Panc1 (cell line): ENCODE measurements at regions not wholly inside any gene's neighbourhood (a gene's known extent, or its start where the extent isn't known, plus 50 kb on each side); places are given as distances from the start of the nearest gene placed in this dataset.

Source experiments
- ATAC-seq: fragments of 200-7000 bp; cut with Tn5 transposase; 2 replicates; pipeline ENCODE4 v1.9.1; 2020; ENCODE audit warnings: mild to moderate bottlenecking, moderate library complexity
- BruUV-seq: library from RNA; stranded (reverse); fragments of 400-500 nt; replicated peaks from 2 replicates; lab custom pipeline; 2021; lab: Mats Ljungman, UMichigan
- CTCF ChIA-PET: fragments of 300-600 bp; sonication (Branson Sonifier 250); formaldehyde crosslinking; loops from one replicate; lab custom pipeline; 2022; ENCODE audit warnings: antibody characterized with exemption; lab: Charles Lee
- POLR2A ChIA-PET: fragments of 300-600 bp; sonication (Branson Sonifier 250); formaldehyde crosslinking; loops from one replicate; lab custom pipeline; 2022; ENCODE audit warnings: antibody characterized with exemption; lab: Charles Lee
- DNase-seq: peaks from one replicate; pipeline ENCODE4 v3.0.0-alpha.2; 2010; ENCODE audit warnings: low read depth, low spot score
- H3K27ac ChIP-seq: 2 replicates; pipeline ENCODE4 v1.5.1; 2011; ENCODE audit warnings: mild to moderate bottlenecking, low read length, inconsistent platforms
- H3K27me3 ChIP-seq: fragments of 200-500 bp; sonication (Bioruptor generic); 2 replicates; pipeline ENCODE4 v1.6.0; 2014; ENCODE audit warnings: low read length, inconsistent platforms; ENCODE audit not compliant: control insufficient read depth, insufficient read depth
- H3K36me3 ChIP-seq: fragments of 200-500 bp; sonication (Bioruptor generic); 2 replicates; pipeline ENCODE4 v1.5.1; 2014; ENCODE audit warnings: inconsistent platforms, mild to moderate bottlenecking, low read length, moderate library complexity; ENCODE audit not compliant: control insufficient read depth, insufficient read depth
- H3K4me1 ChIP-seq: 2 replicates; pipeline ENCODE4 v1.5.1; 2011; ENCODE audit warnings: inconsistent platforms, mild to moderate bottlenecking, low read length, moderate library complexity; ENCODE audit not compliant: control insufficient read depth, insufficient read depth
- H3K4me3 ChIP-seq, 2 experiments: 2 replicates each; pipeline ENCODE4 v1.5.1; 2011 to 2012; ENCODE audit warnings: low read depth in 2 of 2, low read length in 2 of 2, mild to moderate bottlenecking in 2 of 2, inconsistent platforms in 1 of 2, moderate library complexity in 1 of 2
- H3K9me3 ChIP-seq: fragments of 200-500 bp; sonication (Bioruptor generic); 2 replicates; pipeline ENCODE4 v1.5.1; 2014; ENCODE audit warnings: low read depth, mild to moderate bottlenecking, inconsistent platforms, low read length, moderate library complexity; ENCODE audit not compliant: control insufficient read depth, insufficient read depth
- CTCF ChIP-seq: fragments of 450-650 bp; IDR thresholded peaks from 2 replicates; pipeline ENCODE4 v1.5.1; 2017; ENCODE audit warnings: mild to moderate bottlenecking
- POLR2AphosphoS5 ChIP-seq: IDR thresholded peaks from 2 replicates; pipeline ENCODE4 v1.6.1; 2012; ENCODE audit warnings: mild to moderate bottlenecking, low read depth, low read length, moderate library complexity
- REST ChIP-seq, 2 experiments: IDR thresholded peaks; 2 replicates each; pipeline ENCODE4 v1.6.1; 2011 to 2012; ENCODE audit warnings: low read depth in 2 of 2, control low read depth in 1 of 2, low read length in 1 of 2, mild to moderate bottlenecking in 1 of 2, moderate library complexity in 1 of 2; ENCODE audit not compliant: insufficient read depth in 1 of 2
- SIN3A ChIP-seq: IDR thresholded peaks from 2 replicates; pipeline ENCODE4 v1.6.1; 2012; ENCODE audit warnings: low read depth, mild to moderate bottlenecking, low read length, moderate library complexity, borderline replicate concordance; ENCODE audit not compliant: insufficient read depth
- TCF7L2 ChIP-seq: IDR thresholded peaks from 2 replicates; pipeline ENCODE4 v1.6.1; 2011; ENCODE audit warnings: mild to moderate bottlenecking, low read depth, low read length, inconsistent platforms
- in situ Hi-C: cut with HindIII; loops from 2 replicates; pipeline ENCODE4 v1.10.0; 2016; ENCODE audit warnings: low sequenced_read_pairs, low pct_unique_long_range_greater_than_20kb
- intact Hi-C: fragments of 100-400 bp; cut with micrococcal nuclease; formaldehyde crosslinking; loops from one replicate; pipeline ENCODE4 v1.10.0; 2022; ENCODE audit not compliant: unreplicated experiment

GRCh38 chr7:34603711-34604444 is 54.1 kb upstream of the NPSR1 start:
- no peaks in the 10 kb centered on the region; the same call in 1 of the 2 replicates for H3K9me3 ChIP-seq
- in situ Hi-C loops = no loop called here
- POLR2A ChIA-PET = no interaction called here
- no peaks in the 10 kb centered on the region for H3K36me3 ChIP-seq
- H3K4me3 ChIP-seq = no peak overlapping the region
- no TSS peak for BruUV-seq
- H3K27me3 ChIP-seq = peaks cover 3% of the 10 kb centered on the region; the same call in 1 of the 2 replicates
- no peak for ATAC-seq
- CTCF ChIA-PET = no interaction called here
- no peaks in the 10 kb centered on the region for H3K4me1 ChIP-seq
- no peak overlapping the region for H3K27ac ChIP-seq
- DNase-seq = no peak
- TF ChIP-seq POLR2AphosphoS5 (no peak), TCF7L2 (no peak), REST (IDR thresholded peaks at IDR 0.05; ENCODE audit: insufficient read depth in 1 of 2, low read depth in 2 of 2, low read length in 1 of 2) (no peak), SIN3A (no peak), CTCF (no peak)
- intact Hi-C loops = no loop called here
